NT2/D1 (cell line): ENCODE measurements at regions not wholly inside any gene's neighbourhood (a gene's known extent, or its start where the extent isn't known, plus 50 kb on each side); places are given as distances from the start of the nearest gene placed in this dataset.

Experiments
- SUZ12 ChIP-seq: IDR thresholded peaks from 2 replicates; pipeline ENCODE4 v1.6.1; 2011; ENCODE audit not compliant: insufficient read length, insufficient read depth; ENCODE audit errors: extremely low read depth
- YY1 ChIP-seq: IDR thresholded peaks from 2 replicates; pipeline ENCODE4 v1.6.1; 2011; ENCODE audit not compliant: insufficient read length, insufficient read depth
- ZNF274 ChIP-seq: IDR thresholded peaks from 2 replicates; pipeline ENCODE4 v1.6.1; 2011; ENCODE audit warnings: mild to moderate bottlenecking, low read depth, low read length

- no peak for TF ChIP-seq YY1
- TF ChIP-seq ZNF274: no peak
- no peak for TF ChIP-seq SUZ12
Observed at GRCh38 chr5:60277941-60278340, 384.4 kb upstream of the PDE4D start.
